ENCODE measurements at regions not wholly inside any gene's neighbourhood (a gene's known extent, or its start where the extent isn't known, plus 50 kb on each side); places are given as distances from the start of the nearest gene placed in this dataset.

GRCh38 chr16:62751218-62751617, 715.0 kb upstream of the CDH8 start:
- ChIA-PET POLR2A (no interaction called here), CTCF (no interaction called here)
- no peak overlapping the region for H3K27ac ChIP-seq (ENCODE audit: low read length)
- H3K4me1 ChIP-seq (ENCODE audit: control insufficient read depth, insufficient read depth, low read length) = no peaks in the 10 kb centered on the region
- no peak overlapping the region for H3K4me3 ChIP-seq (ENCODE audit: low read depth in 2 of 2, low read length in 2 of 2)
- TF ChIP-seq CTCF (IDR thresholded peaks at IDR 0.05) = no peak
- no peak for TF ChIP-seq POLR2AphosphoS5 (IDR thresholded peaks at IDR 0.05; ENCODE audit: low read depth, low read length)
- no peak for TF ChIP-seq SIN3A (IDR thresholded peaks at IDR 0.05; ENCODE audit: borderline replicate concordance, insufficient read depth, low read depth, low read length)
- TF ChIP-seq REST (IDR thresholded peaks at IDR 0.05; ENCODE audit: insufficient read depth in 1 of 2, low read depth in 2 of 2, low read length in 1 of 2) = no peak
- no peak for TF ChIP-seq TCF7L2 (IDR thresholded peaks at IDR 0.05; ENCODE audit: low read depth, low read length)
- no peaks in the 10 kb centered on the region for H3K9me3 ChIP-seq (ENCODE audit: control insufficient read depth, insufficient read depth, low read depth, low read length)
- BruUV-seq (replicated peaks) = no TSS peak
- in situ Hi-C loops (cut with HindIII; ENCODE audit: low pct_unique_long_range_greater_than_20kb, low sequenced_read_pairs) (no loop called here), intact Hi-C loops (cut with micrococcal nuclease; ENCODE audit: unreplicated experiment) (no loop called here)
- ATAC-seq (no peak), DNase-seq (ENCODE audit: low read depth, low spot score) (no peak)
- no peaks in the 10 kb centered on the region for H3K27me3 ChIP-seq (ENCODE audit: control insufficient read depth, insufficient read depth, low read length)
- H3K36me3 ChIP-seq (ENCODE audit: control insufficient read depth, insufficient read depth, low read length) = no peaks in the 10 kb centered on the region

- in situ Hi-C loops (cut with HindIII; ENCODE audit: low pct_unique_long_range_greater_than_20kb, low sequenced_read_pairs) (no loop called here), intact Hi-C loops (cut with micrococcal nuclease; ENCODE audit: unreplicated experiment) (no loop called here)
- Histone ChIP-seq H3K27ac (ENCODE audit: low read length) (no peak overlapping the region), H3K9me3 (ENCODE audit: control insufficient read depth, insufficient read depth, low read depth, low read length) (no peaks in the 10 kb centered on the region), H3K36me3 (ENCODE audit: control insufficient read depth, insufficient read depth, low read length) (no peaks in the 10 kb centered on the region), H3K4me1 (ENCODE audit: control insufficient read depth, insufficient read depth, low read length) (no peaks in the 10 kb centered on the region), H3K27me3 (ENCODE audit: control insufficient read depth, insufficient read depth, low read length) (no peaks in the 10 kb centered on the region), H3K4me3 (ENCODE audit: low read depth in 2 of 2, low read length in 2 of 2) (no peak overlapping the region)
- DNase-seq (ENCODE audit: low read depth, low spot score) (no peak), ATAC-seq (no peak)
- TF ChIP-seq SIN3A (IDR thresholded peaks at IDR 0.05; ENCODE audit: borderline replicate concordance, insufficient read depth, low read depth, low read length) (no peak), TCF7L2 (IDR thresholded peaks at IDR 0.05; ENCODE audit: low read depth, low read length) (no peak), POLR2AphosphoS5 (IDR thresholded peaks at IDR 0.05; ENCODE audit: low read depth, low read length) (no peak), CTCF (IDR thresholded peaks at IDR 0.05) (no peak), REST (IDR thresholded peaks at IDR 0.05; ENCODE audit: insufficient read depth in 1 of 2, low read depth in 2 of 2, low read length in 1 of 2) (no peak)
- POLR2A ChIA-PET = no interaction called here
- CTCF ChIA-PET = no interaction called here
- BruUV-seq (replicated peaks) = no TSS peak
These were observed 705.5 kb upstream of the CDH8 start for GRCh38 chr16:62741692-62742091.
